NCI-H526 treated with DMSO at 0.1 percent for 48 hours (cell line): ENCODE measurements at regions not wholly inside any gene's neighbourhood (a gene's known extent, or its start where the extent isn't known, plus 50 kb on each side); places are given as distances from the start of the nearest gene placed in this dataset.

ENCODE experiments used
- DNase-seq: peaks from one replicate; lab custom pipeline; 2025; lab: John Stamatoyannopoulos, UW

DNA sequence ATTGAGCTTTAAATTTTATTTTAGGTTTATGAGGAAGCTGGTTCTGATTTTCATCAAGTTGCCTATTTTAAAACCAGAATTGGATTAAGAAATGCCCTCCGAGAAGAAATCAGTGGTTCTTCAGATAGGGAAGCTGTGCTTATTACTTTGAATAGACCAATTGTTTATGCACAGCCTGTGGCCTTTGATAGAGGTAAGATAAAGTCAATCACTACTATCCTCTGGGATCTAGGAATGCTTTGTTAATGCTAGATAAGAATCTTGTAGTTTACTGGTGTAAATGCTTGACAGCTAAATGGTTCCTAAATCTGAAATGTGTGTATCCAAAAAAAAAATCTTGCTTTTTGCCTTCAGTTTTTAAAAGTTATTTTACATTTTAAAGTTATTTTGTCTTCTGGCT lies 73.0 kb upstream of the ADAD1 start:
- DNase-seq: no peak

GRCh38 chr4:122309988-122310626 lies 68.7 kb upstream of the ADAD1 start:
- DNase-seq: no peak

GRCh38 chr4:122313006-122313646 lies 65.7 kb upstream of the ADAD1 start:
- no peak for DNase-seq

DNA sequence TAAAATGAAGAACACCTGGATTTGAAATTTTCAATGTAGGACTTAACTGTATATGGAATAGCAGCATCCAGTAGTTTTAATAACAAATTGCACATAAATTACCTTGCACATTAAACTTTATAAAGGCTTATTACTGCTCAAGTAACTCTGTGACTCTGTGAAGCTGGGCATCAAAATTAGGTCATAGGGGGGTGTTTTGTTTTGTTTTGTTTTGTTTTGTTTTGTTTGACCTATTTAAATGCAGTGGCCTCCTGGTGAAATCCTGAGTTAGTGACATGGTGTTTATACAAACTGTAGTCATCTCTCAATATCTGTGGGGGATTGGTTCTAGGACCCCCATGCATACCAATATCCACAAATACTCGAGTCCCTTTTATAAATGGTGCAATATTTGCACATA lies 51.9 kb upstream of the ADAD1 start:
- no peak for DNase-seq

DNA sequence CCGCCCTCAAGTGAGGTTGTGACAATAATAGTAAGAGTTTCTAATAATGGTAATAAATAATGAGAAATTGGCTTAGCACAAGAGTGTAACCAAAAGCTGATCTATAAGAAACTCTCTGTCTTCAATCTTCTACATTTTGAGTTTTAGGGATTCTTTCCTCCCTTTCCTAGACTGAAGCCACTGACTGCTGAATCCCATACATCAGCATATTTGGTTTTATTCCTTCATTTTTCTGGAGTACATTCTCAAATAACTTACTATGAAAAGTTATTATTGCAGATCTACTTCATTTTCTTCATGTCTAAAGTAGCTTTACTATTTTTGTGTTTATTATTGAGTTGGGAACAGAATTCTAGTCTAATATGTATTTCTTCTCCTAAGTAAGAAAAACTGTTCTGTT lies 49.9 kb upstream of the ADAD1 start:
- no peak for DNase-seq
